NCI-H128 (cell line): ENCODE measurements at regions not wholly inside any gene's neighbourhood (a gene's known extent, or its start where the extent isn't known, plus 50 kb on each side); places are given as distances from the start of the nearest gene placed in this dataset.
"Not testable (repeated sequence)": the region's sequence is repeated elsewhere in the genome, so short reads cannot be mapped to it uniquely, and the experiment has no call there.

Experiments
- DNase-seq: peaks from one replicate; lab custom pipeline; 2025; ENCODE audit not compliant: unreplicated experiment; lab: John Stamatoyannopoulos, UW

GRCh38 chr7:149683181-149683580 lies 90.2 kb downstream of the ZNF467 start:
- DNase-seq, result no peak

DNA sequence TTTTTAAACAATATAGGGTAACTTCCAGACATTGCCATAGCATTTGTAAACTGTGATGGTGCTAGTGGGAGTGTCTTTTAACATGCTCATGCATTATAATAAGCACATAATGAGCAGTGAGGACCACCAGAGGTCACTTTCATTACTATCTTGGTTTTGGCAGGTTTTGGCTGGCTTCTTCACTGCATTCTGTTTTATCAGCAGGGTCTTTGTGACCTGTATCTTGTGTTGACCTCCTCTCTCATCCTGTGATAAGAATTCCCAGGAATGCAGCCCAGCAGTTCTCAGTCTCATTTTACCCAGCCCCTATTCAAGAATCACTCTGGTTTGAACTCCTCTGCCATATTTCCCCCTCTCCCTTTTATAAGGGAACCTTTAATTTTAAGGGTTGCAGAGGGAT lies 91.3 kb downstream of the ZNF467 start:
- no peak for DNase-seq

DNA sequence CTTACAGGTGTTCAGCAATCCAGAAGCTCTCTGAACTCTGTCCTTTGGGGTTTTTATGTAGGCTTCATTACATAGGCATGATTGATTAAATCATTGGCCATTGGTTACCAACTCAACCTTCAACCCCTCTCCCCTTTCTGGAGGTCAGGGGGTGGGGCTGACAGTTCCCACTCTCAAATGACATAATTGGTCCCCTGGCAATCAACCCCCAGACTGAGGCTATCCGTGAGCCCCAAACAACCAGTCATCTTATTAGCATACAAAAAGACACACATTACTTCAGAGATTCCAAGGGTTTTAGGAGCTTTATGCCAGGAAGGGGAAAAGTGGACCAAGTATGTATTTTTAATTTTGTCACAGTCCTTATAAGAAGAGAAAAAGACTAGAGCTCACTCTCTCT lies 92.1 kb downstream of the ZNF467 start:
- no peak for DNase-seq

- no peak for DNase-seq
Measured at GRCh38 chr7:149680331-149681025, 92.9 kb downstream of the ZNF467 start.

- DNase-seq, result not testable (repeated sequence)
Measured at GRCh38 chr7:149674728-149675385, 98.5 kb downstream of the ZNF467 start.

DNA sequence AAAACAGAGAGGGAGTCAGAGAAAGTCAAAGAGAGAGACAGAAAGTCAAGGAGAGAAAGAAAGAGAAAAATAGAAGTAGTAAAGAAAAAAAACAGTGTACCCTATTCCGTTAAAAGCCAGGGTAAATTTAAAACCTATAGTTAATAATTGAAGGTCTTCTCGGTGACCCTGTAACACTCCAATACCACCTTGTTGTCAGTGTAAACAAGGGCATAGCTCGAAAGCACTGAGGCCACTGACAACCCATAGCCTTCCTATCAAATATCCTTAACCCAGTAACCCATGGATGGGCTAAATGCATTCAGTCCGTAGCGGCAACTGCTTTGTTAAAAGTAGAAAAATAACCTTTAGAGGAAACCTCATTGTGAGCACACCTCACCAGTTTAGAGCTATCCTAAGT lies 100.4 kb downstream of the ZNF467 start:
- DNase-seq, result no peak

- no peak for DNase-seq
Measured at GRCh38 chr7:149670288-149670687, 103.1 kb downstream of the ZNF467 start.

- DNase-seq, result no peak
Measured at GRCh38 chr7:149669121-149669818, 104.1 kb downstream of the ZNF467 start.

DNA sequence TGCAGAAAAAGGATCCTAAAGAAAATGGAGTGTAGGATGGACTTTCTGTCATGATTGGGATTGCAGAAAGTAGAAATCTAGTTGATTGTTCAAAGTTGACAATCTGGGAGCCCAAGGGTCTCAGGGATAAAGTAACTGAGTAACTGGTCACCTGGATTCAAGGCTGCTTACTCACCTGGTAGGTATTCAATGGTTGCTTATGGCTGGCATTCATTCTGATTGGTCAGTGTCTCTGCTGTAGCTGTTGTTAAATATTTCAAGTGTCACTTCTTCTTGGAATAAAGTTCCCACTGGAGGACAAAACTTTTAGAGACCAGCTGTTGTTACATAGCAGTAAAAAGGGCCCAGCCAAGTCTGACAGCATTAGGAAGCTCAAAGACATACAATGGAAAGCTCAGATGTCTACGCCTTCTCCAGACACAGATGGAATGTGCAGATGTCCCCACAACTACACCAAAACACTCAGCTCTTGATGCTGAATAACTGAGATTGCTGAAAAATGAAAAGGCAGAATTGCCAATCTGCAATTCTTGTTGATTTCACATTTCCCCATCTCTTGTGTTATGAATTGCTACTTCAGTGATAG lies 106.9 kb downstream of the ZNF467 start:
- DNase-seq, result no peak

- DNase-seq, result not testable (repeated sequence)
Measured at GRCh38 chr7:149665618-149666017, 107.8 kb downstream of the ZNF467 start.

DNA sequence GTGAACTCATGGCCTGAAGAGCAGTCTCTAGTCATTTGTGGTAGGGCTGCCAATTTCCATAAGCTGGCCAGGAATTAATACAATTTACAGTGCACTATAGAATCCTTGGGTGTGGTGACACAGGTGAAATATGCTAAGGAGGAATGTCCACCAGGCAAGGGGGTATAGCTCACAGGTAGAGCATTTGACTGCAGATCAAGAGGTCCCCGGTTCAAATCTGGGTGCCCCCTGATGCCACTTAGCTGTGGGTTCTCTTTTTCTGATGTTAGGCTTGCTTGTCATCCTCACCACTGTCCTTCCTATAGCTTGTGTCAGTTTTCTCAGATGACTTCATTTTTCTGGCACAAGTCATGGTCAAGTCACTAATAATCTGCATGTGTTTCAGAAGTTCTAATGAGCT lies 108.7 kb downstream of the ZNF467 start:
- DNase-seq, result no peak

DNA sequence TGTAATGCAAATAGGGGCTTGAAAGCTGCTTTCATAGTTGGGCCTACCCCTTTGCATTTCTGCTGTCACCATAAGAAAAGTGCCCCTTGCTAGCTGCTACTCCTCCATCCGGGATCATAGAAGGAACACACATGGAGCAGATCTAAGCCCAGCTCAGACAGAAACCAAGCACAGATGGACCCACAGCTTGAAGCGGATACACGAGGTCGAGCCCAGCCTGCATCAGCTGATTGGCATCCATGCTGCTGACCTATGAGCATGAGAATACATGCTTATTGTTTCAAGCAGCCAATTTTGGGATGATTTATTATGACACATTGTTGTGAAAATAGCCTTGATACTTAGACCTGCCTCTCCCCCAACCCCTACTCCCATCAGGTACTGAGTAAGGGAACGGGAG lies 109.2 kb downstream of the ZNF467 start:
- no peak for DNase-seq

DNA sequence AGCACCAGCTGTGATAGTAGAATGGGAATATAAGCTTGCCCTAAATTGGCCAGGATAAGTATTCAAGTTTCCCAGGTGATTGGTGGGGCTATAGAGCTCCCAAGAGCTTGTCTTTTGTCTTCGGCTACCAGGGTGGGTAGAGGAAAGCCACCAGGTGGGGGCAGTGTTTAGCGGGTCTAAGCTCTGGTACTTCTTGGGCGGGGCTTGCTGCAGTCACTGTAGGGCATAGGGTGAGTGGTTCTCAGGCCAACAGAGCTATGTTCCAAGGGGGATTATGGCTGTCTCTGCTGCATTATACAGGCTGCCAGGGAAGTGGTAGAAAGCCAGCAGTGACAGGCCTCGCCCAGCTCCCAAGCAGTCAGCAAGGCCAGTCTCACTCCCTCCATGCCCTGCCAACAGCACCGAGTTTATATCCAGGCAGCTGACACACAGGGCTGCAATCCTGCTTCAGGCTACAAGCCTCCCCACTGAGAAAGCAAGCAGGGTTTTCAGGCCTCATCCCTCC lies 110.7 kb downstream of the ZNF467 start:
- no peak for DNase-seq

DNA sequence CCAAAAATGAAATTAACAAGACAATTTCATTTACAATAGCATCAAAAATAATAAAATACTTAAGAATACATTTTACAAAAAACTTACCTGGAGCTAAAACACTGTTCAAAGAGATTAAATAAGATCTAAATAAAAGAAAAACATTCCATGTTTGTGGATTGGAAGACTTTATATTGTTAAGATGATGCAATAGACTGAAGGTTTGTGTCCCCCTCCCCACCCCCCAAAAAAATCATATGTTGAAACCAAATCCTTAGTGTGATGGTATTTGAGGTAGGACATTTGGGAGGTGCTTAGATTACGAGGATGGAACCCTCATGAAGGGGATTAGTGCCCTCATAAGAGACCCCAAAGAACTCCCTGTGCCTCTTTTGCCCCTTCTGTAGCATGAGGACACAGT lies 117.6 kb downstream of the ZNF467 start:
- DNase-seq, result no peak

- no peak for DNase-seq
Measured at GRCh38 chr7:149654588-149654987, 118.8 kb downstream of the ZNF467 start.

GRCh38 chr7:149650190-149650589 lies 123.2 kb downstream of the ZNF467 start:
- not testable (repeated sequence) for DNase-seq

- DNase-seq, result no peak
Measured at GRCh38 chr7:149644754-149645153, 128.6 kb downstream of the ZNF467 start.

DNA sequence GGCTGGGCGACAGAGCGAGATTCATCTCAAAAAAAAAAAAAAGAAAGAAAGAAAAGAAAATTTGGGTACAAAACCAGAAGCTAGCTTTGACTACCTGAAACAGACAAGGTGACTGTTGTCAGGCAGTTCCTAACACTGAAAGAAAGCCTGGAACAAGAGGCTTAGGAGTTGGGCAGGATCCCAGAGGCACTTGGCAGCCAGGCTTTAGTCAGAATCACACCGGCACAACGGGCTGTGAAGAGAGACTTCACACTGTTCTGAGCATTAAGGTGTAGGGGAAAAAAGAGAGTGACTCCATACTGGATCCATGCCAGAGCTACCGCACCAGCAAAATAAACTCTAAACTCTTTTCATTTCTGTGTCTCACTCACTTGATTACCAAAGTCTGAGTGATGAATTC lies 130.8 kb downstream of the ZNF467 start:
- no peak for DNase-seq

DNA sequence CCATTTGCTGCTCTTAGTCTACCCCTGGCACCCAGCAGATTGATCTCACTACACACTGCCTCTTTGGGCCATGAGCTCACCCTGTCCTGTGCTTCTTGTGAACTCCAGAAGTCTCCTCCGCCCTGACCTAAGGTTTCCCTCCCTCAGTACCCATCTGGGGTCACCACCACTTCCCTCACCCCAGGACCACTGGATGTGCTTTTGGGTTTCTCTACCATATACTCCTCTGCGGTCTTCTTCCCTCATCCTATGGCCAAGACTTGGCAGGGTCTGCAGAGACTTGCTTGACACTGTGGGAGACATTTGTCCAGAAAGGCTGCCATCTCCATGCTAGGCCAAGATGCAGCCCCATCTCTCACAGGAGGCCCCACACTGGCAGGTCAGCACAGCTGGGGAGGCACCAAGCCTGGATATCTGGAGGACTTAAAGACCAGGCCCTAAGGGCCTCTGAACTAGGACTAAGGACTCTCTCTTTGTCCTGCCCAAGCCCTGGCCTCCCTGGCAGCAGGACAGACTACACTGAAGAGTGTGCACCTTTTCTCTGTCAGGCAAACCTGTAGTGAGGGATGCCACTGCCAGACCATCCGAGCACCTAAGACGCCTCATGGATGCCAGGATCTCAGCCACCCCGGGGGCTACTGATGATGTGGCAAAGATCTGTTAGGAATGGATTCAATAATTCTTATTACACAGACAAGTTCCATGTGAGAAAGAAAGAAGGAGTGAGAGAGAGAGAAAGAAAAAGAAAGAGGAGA lies 134.6 kb downstream of the ZNF467 start:
- no peak for DNase-seq

- DNase-seq, result no peak
Measured at GRCh38 chr7:149637911-149638565, 135.3 kb downstream of the ZNF467 start.
